ENCODE measurements at regions not wholly inside any gene's neighbourhood (a gene's known extent, or its start where the extent isn't known, plus 50 kb on each side); places are given as distances from the start of the nearest gene placed in this dataset.

DNA sequence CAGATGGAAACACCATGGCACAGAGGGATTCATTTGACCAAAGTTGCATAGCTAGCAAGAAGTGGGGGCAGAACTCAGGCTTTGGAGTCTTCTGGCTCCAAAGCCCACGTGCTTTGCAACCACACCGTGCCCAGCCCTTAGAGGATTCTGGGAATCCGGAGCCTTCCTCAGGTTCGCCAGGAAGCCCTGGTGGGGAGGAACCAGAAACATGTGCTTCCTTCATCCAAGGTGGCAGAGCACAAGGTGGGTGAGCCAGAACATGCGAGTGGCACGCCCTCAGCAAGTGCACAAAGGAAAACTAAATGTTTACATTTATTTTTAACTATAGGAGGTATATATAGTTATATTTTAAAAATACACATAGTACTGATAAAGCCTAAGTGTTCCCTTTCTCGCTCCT, 151.9 kb upstream of the NECTIN1 start:
- no peaks in the 10 kb centered on the region for H3K9me3 Mint-ChIP-seq
- Histone ChIP-seq H3K27me3 (ENCODE audit: control insufficient read depth, insufficient read depth, low read length) (no peaks in the 10 kb centered on the region), H3K9me3 (ENCODE audit: control insufficient read depth, insufficient read depth, low read length) (no peaks in the 10 kb centered on the region), H3K4me3 (ENCODE audit: low read length) (no peak overlapping the region), H3K36me3 (ENCODE audit: control insufficient read depth, insufficient read depth, low read length) (no peaks in the 10 kb centered on the region), H3K27ac (ENCODE audit: low read length) (no peak overlapping the region), H3K4me1 (ENCODE audit: control insufficient read depth, insufficient read depth, low read length) (no peaks in the 10 kb centered on the region)
- H3K27me3 Mint-ChIP-seq (ENCODE audit: low read depth in 2 of 2) = peaks cover 30 to 44% of the 10 kb centered on the region in 2 donors
- DNase-seq (no peak), ATAC-seq (no peak)
- intact Hi-C loops (cut with micrococcal nuclease) = no loop called here
- H3K36me3 Mint-ChIP-seq = no peaks in the 10 kb centered on the region
- no peaks in the 10 kb centered on the region for H3K4me1 Mint-ChIP-seq
- TF ChIP-seq, protein P1, sequence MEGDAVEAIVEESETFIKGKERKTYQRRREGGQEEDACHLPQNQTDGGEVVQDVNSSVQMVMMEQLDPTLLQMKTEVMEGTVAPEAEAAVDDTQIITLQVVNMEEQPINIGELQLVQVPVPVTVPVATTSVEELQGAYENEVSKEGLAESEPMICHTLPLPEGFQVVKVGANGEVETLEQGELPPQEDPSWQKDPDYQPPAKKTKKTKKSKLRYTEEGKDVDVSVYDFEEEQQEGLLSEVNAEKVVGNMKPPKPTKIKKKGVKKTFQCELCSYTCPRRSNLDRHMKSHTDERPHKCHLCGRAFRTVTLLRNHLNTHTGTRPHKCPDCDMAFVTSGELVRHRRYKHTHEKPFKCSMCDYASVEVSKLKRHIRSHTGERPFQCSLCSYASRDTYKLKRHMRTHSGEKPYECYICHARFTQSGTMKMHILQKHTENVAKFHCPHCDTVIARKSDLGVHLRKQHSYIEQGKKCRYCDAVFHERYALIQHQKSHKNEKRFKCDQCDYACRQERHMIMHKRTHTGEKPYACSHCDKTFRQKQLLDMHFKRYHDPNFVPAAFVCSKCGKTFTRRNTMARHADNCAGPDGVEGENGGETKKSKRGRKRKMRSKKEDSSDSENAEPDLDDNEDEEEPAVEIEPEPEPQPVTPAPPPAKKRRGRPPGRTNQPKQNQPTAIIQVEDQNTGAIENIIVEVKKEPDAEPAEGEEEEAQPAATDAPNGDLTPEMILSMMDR (IDR thresholded peaks at IDR 0.05) = no peak
- H3K4me3 Mint-ChIP-seq = no peak overlapping the region
- H3K27ac Mint-ChIP-seq = no peak overlapping the region
- 25% methylated on average over 4 of the region's 7 CpGs for WGBS (ENCODE audit: insufficient coverage)

GRCh38 chr11:119880143-119880542, 151.1 kb upstream of the NECTIN1 start:
- Mint-ChIP-seq H3K27me3 (ENCODE audit: low read depth in 2 of 2) (peaks cover 28 to 44% of the 10 kb centered on the region in 2 donors), H3K9me3 (no peaks in the 10 kb centered on the region), H3K27ac (no peak overlapping the region), H3K4me3 (no peak overlapping the region), H3K4me1 (no peaks in the 10 kb centered on the region), H3K36me3 (no peaks in the 10 kb centered on the region)
- TF ChIP-seq, protein P1 (IDR thresholded peaks at IDR 0.05) = no peak
- Histone ChIP-seq H3K9me3 (ENCODE audit: control insufficient read depth, insufficient read depth, low read length) (no peaks in the 10 kb centered on the region), H3K27me3 (ENCODE audit: control insufficient read depth, insufficient read depth, low read length) (no peaks in the 10 kb centered on the region), H3K36me3 (ENCODE audit: control insufficient read depth, insufficient read depth, low read length) (no peaks in the 10 kb centered on the region), H3K4me3 (ENCODE audit: low read length) (no peak overlapping the region), H3K27ac (ENCODE audit: low read length) (no peak overlapping the region), H3K4me1 (ENCODE audit: control insufficient read depth, insufficient read depth, low read length) (no peaks in the 10 kb centered on the region)
- DNase-seq = no peak
- ATAC-seq = no peak
- intact Hi-C loops (cut with micrococcal nuclease) = no loop called here
- WGBS (ENCODE audit: insufficient coverage) = 64% methylated on average over 3 of the region's 4 CpGs

DNA sequence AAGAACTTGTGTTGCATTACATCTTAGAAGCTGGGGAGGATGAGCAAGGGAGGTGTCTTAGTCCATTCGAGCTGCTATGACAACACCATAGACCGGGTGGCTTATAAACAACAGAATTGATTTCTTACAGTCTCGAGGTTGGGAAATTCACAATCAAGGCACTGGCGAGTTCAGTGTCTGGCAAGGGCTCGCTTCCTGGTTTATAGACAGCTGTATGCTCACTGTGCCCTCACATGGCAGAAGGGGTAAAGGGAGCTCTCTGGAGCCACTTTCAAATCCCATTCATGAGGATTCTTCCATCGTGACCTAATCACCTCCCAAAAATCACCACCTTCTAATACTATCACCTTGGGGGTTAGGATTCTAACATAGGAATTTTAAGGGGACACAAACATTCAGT, 150.0 kb upstream of the NECTIN1 start:
- H3K4me3 ChIP-seq (ENCODE audit: low read length) = no peak overlapping the region
- TF ChIP-seq, protein P1 (IDR thresholded peaks at IDR 0.05) = no peak
- ATAC-seq = no peak
- intact Hi-C loops (cut with micrococcal nuclease) = no loop called here
- H3K4me3 Mint-ChIP-seq = no peak overlapping the region
- H3K27ac Mint-ChIP-seq = no peak overlapping the region
- H3K9me3 Mint-ChIP-seq = no peaks in the 10 kb centered on the region
- no peak overlapping the region for H3K27ac ChIP-seq (ENCODE audit: low read length)
- DNase-seq = no peak
- 83% methylated on average over 5 of the region's 6 CpGs for WGBS (ENCODE audit: insufficient coverage)
- H3K4me1 Mint-ChIP-seq = no peaks in the 10 kb centered on the region
- no peaks in the 10 kb centered on the region for H3K27me3 ChIP-seq (ENCODE audit: control insufficient read depth, insufficient read depth, low read length)
- H3K4me1 ChIP-seq (ENCODE audit: control insufficient read depth, insufficient read depth, low read length) = no peaks in the 10 kb centered on the region
- no peaks in the 10 kb centered on the region for H3K9me3 ChIP-seq (ENCODE audit: control insufficient read depth, insufficient read depth, low read length)
- peaks cover 22 to 33% of the 10 kb centered on the region in 2 donors for H3K27me3 Mint-ChIP-seq (ENCODE audit: low read depth in 2 of 2)
- H3K36me3 Mint-ChIP-seq = no peaks in the 10 kb centered on the region
- H3K36me3 ChIP-seq (ENCODE audit: control insufficient read depth, insufficient read depth, low read length) = no peaks in the 10 kb centered on the region

DNA sequence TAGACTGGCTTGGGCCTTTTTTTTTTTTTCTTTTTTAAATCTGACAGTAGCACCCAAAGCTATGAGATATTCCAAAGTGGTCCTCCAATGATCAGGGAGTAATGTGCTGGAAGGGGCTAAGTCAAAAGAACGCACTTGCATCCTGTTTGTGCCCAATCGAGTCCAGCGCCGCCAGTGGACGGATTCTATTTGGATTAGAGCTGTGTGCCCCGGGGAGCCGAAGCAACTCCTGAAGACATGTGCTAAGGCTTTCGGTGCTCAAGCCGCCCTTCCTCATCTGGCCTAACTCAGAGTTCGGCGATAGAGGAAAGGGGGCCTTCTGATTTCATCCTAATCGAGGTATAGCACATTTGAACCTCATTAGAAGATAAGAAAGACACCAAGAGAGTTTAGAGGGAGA, 147.8 kb upstream of the NECTIN1 start:
- H3K27ac ChIP-seq (ENCODE audit: low read length) = no peak overlapping the region
- H3K36me3 ChIP-seq (ENCODE audit: control insufficient read depth, insufficient read depth, low read length) = no peaks in the 10 kb centered on the region
- WGBS (ENCODE audit: insufficient coverage) = 91% methylated on average over 12 of the region's 12 CpGs
- no peak overlapping the region for H3K4me3 ChIP-seq (ENCODE audit: low read length)
- ATAC-seq = no peak
- no peaks in the 10 kb centered on the region for H3K9me3 ChIP-seq (ENCODE audit: control insufficient read depth, insufficient read depth, low read length)
- Mint-ChIP-seq H3K4me1 (no peaks in the 10 kb centered on the region), H3K27ac (no peak overlapping the region), H3K4me3 (no peak overlapping the region), H3K36me3 (no peaks in the 10 kb centered on the region), H3K9me3 (no peaks in the 10 kb centered on the region), H3K27me3 (ENCODE audit: low read depth in 2 of 2) (peaks cover 11 to 13% of the 10 kb centered on the region in 2 donors)
- TF ChIP-seq, protein P1 (IDR thresholded peaks at IDR 0.05) = no peak
- H3K27me3 ChIP-seq (ENCODE audit: control insufficient read depth, insufficient read depth, low read length) = no peaks in the 10 kb centered on the region
- no peaks in the 10 kb centered on the region for H3K4me1 ChIP-seq (ENCODE audit: control insufficient read depth, insufficient read depth, low read length)
- intact Hi-C loops (cut with micrococcal nuclease) = no loop called here
- DNase-seq = no peak
